ENCODE measurements at regions not wholly inside any gene's neighbourhood (a gene's known extent, or its start where the extent isn't known, plus 50 kb on each side); places are given as distances from the start of the nearest gene placed in this dataset.

DNA sequence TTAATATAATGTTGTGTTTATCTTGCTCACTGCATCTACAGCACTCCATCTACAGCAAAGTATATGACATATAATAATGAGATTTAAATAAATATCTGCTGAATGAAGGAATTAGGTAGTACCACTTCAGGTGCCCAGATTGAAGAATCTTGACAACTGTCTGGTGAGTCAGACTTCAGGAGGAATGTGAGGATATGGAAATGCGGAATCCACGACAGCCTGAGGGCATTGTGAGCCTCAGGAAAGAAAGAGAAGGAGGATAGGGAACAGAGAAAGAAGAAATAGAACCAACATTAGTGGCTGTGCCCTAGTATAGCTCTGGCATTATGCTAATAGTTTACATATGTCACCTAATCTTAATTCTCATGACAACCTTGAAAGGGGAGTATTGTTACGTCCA lies 304.4 kb downstream of the AASDHPPT start:
- Mint-ChIP-seq H3K27me3 (ENCODE audit: low read depth, poor library complexity) (peaks cover 4% of the 10 kb centered on the region), H3K4me1 (no peaks in the 10 kb centered on the region), H3K27ac (no peak overlapping the region), H3K4me3 (no peak overlapping the region), H3K36me3 (ENCODE audit: low read depth) (no peaks in the 10 kb centered on the region), H3K9me3 (peaks cover 6% of the 10 kb centered on the region)
- TF ChIP-seq, protein P1, sequence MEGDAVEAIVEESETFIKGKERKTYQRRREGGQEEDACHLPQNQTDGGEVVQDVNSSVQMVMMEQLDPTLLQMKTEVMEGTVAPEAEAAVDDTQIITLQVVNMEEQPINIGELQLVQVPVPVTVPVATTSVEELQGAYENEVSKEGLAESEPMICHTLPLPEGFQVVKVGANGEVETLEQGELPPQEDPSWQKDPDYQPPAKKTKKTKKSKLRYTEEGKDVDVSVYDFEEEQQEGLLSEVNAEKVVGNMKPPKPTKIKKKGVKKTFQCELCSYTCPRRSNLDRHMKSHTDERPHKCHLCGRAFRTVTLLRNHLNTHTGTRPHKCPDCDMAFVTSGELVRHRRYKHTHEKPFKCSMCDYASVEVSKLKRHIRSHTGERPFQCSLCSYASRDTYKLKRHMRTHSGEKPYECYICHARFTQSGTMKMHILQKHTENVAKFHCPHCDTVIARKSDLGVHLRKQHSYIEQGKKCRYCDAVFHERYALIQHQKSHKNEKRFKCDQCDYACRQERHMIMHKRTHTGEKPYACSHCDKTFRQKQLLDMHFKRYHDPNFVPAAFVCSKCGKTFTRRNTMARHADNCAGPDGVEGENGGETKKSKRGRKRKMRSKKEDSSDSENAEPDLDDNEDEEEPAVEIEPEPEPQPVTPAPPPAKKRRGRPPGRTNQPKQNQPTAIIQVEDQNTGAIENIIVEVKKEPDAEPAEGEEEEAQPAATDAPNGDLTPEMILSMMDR (IDR thresholded peaks at IDR 0.05): no peak
- no peak for DNase-seq

GRCh38 chr11:106384429-106384828 lies 307.0 kb downstream of the AASDHPPT start:
- H3K4me3 Mint-ChIP-seq: no peak overlapping the region
- peaks cover 14% of the 10 kb centered on the region for H3K9me3 Mint-ChIP-seq
- H3K27ac Mint-ChIP-seq: no peak overlapping the region
- TF ChIP-seq, protein P1 (IDR thresholded peaks at IDR 0.05): no peak
- peaks cover 6% of the 10 kb centered on the region for H3K27me3 Mint-ChIP-seq (ENCODE audit: low read depth, poor library complexity)
- no peak for DNase-seq
- H3K4me1 Mint-ChIP-seq: no peaks in the 10 kb centered on the region
- H3K36me3 Mint-ChIP-seq (ENCODE audit: low read depth): no peaks in the 10 kb centered on the region

GRCh38 chr11:106386519-106386918 lies 309.1 kb downstream of the AASDHPPT start:
- Mint-ChIP-seq H3K36me3 (ENCODE audit: low read depth) (no peaks in the 10 kb centered on the region), H3K27me3 (ENCODE audit: low read depth, poor library complexity) (peaks cover 2% of the 10 kb centered on the region), H3K4me1 (no peaks in the 10 kb centered on the region), H3K27ac (no peak overlapping the region), H3K9me3 (peaks cover 14% of the 10 kb centered on the region), H3K4me3 (no peak overlapping the region)
- TF ChIP-seq, protein P1 (IDR thresholded peaks at IDR 0.05): no peak
- DNase-seq: no peak

- no peak for DNase-seq
- Mint-ChIP-seq H3K27ac (no peak overlapping the region), H3K9me3 (peaks cover 14% of the 10 kb centered on the region), H3K4me1 (no peaks in the 10 kb centered on the region), H3K4me3 (no peak overlapping the region), H3K36me3 (ENCODE audit: low read depth) (no peaks in the 10 kb centered on the region), H3K27me3 (ENCODE audit: low read depth, poor library complexity) (peaks cover 2% of the 10 kb centered on the region)
- TF ChIP-seq, protein P1 (IDR thresholded peaks at IDR 0.05): no peak
These were observed 311.6 kb downstream of the AASDHPPT start for GRCh38 chr11:106389101-106389500.

DNA sequence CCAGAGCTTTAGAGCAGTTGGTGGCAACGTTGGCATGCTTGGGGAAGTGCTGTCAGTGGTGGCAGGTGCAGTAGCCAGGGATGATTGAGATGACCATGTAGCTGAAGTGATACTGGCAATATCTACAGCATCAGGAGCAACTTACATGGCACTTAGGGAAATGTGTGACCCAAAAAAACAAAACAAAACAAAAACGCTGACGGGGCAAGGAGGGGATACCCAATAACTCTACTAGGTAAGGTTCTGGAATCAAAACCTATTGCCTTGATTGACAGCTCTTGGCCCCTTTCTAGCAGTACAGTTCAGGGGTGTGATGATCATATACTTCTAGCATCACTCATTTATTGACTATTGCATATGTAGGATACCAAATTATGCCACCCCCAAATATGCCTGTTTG lies 312.6 kb downstream of the AASDHPPT start:
- peaks cover 14% of the 10 kb centered on the region for H3K9me3 Mint-ChIP-seq
- H3K4me3 Mint-ChIP-seq: no peak overlapping the region
- H3K27me3 Mint-ChIP-seq (ENCODE audit: low read depth, poor library complexity): peaks cover 2% of the 10 kb centered on the region
- H3K36me3 Mint-ChIP-seq (ENCODE audit: low read depth): no peaks in the 10 kb centered on the region
- no peaks in the 10 kb centered on the region for H3K4me1 Mint-ChIP-seq
- DNase-seq: no peak
- TF ChIP-seq, protein P1 (IDR thresholded peaks at IDR 0.05): no peak
- no peak overlapping the region for H3K27ac Mint-ChIP-seq

DNA sequence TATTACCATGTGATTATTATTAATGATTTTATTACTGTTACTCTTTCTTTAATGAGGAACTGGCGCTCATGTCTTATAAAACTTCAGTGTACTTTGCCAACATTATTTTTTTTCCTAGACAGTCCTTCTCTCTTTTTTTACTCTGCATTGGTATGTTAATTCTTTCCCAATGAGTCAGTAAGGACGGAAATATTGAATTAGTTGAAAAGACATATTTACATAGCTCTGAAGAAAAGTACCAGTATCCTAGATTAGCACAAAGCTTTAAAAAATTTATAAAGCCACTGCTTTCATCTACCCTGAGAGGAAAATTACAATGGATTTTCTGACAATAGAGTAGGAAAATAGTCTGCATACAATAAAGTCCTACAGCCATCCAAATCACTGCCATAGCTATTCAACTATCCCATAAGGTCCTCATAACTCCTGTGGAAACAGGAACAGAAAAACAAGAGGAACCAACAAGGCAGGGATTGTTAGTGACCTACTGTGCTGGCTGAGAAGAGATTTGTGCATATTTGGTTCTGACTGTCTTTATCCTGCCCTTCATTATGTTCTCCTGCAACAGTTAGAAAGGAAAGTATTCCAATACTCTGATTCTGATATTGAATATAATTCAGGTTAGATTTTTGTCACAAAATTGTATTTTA lies 314.4 kb downstream of the AASDHPPT start:
- Mint-ChIP-seq H3K27me3 (ENCODE audit: low read depth, poor library complexity) (peaks cover 2% of the 10 kb centered on the region), H3K27ac (no peak overlapping the region), H3K36me3 (ENCODE audit: low read depth) (no peaks in the 10 kb centered on the region), H3K4me1 (no peaks in the 10 kb centered on the region), H3K9me3 (peaks cover 16% of the 10 kb centered on the region), H3K4me3 (no peak overlapping the region)
- TF ChIP-seq, protein P1 (IDR thresholded peaks at IDR 0.05): no peak
- no peak for DNase-seq

Measured in nephron progenitor cell (in vitro differentiated cells).